GM12878 (cell line): ENCODE measurements at regions not wholly inside any gene's neighbourhood (a gene's known extent, or its start where the extent isn't known, plus 50 kb on each side); places are given as distances from the start of the nearest gene placed in this dataset.
A peak's percentile ranks its signal among the peaks of the same experiment; 100 is the strongest.

Source experiments
- ATAC-seq: fragments of 200-7000 bp; cut with Tn5 transposase; 3 replicates; pipeline ENCODE4 v1.9.1; 2020; ENCODE audit warnings: mild to moderate bottlenecking, moderate library complexity
- BruUV-seq: library from RNA; stranded (reverse); fragments of 400-500 nt; replicated peaks from 2 replicates; lab custom pipeline; 2021; lab: Mats Ljungman, UMichigan
- CTCF ChIA-PET: fragments of 300-600 bp; sonication (Branson Sonifier 250); formaldehyde crosslinking; extraction: SDS; loops from one replicate; lab custom pipeline; 2021; ENCODE audit warnings: inconsistent platforms; lab: Yijun Ruan, JAX
- POLR2A ChIA-PET: fragments of 350-600 bp; formaldehyde crosslinking; extraction: SDS; loops from one replicate; lab custom pipeline; 2021; ENCODE audit warnings: inconsistent platforms; lab: Charles Lee
- RAD21 ChIA-PET: fragments of 300-600 bp; sonication (Branson Sonifier 250); formaldehyde crosslinking; loops from one replicate; lab custom pipeline; 2023; ENCODE audit warnings: antibody characterized with exemption; ENCODE audit not compliant: unreplicated experiment; lab: Charles Lee
- SMC1A ChIA-PET: fragments of 300-600 bp; sonication (Branson Sonifier 250); formaldehyde crosslinking; loops from one replicate; lab custom pipeline; 2023; ENCODE audit not compliant: unreplicated experiment, uncharacterized antibody; lab: Charles Lee
- DNase-seq: peaks from one replicate; pipeline ENCODE4 v3.0.0-alpha.2; 2011; ENCODE audit warnings: low read depth, low spot score
- FAIRE-seq: peaks from 3 replicates; lab custom pipeline; 2011; peaks lifted over from hg19 to GRCh38; lab: Jason Lieb, UNC
- H2AFZ ChIP-seq: 2 replicates; pipeline ENCODE4 v1.6.0; 2011; ENCODE audit warnings: low read depth, low read length, control low read depth; ENCODE audit not compliant: control insufficient read depth
- H3K27ac ChIP-seq: 2 replicates; pipeline ENCODE4 v1.5.1; 2011; ENCODE audit warnings: control low read depth; ENCODE audit not compliant: control insufficient read depth, insufficient read depth
- H3K27me3 ChIP-seq, 2 experiments: replicated peaks in 1 of 2; 2 replicates each; pipeline versions ENCODE4 v1.6.0 to v1.6.1; 2011; ENCODE audit warnings: low read length in 1 of 2; ENCODE audit not compliant: control insufficient read depth in 2 of 2, insufficient read depth in 2 of 2
- H3K36me3 ChIP-seq, 2 experiments: 2 replicates each; pipeline ENCODE4 v1.5.1; 2011; ENCODE audit warnings: low read length in 1 of 2; ENCODE audit not compliant: control insufficient read depth in 2 of 2, insufficient read depth in 2 of 2
- H3K4me1 ChIP-seq: 2 replicates; pipeline ENCODE4 v1.6.1; 2011; ENCODE audit warnings: mild to moderate bottlenecking, low read length, moderate library complexity, mixed read lengths; ENCODE audit not compliant: control insufficient read depth, insufficient read depth
- H3K4me2 ChIP-seq: 2 replicates; pipeline ENCODE4 v1.6.0; 2011; ENCODE audit warnings: control low read depth; ENCODE audit not compliant: control insufficient read depth, insufficient read depth
- H3K4me3 ChIP-seq: fragments of 200-600 bp; sonication (generic); 2 replicates; pipeline ENCODE4 v1.5.1; 2016
- H3K79me2 ChIP-seq: 2 replicates; pipeline ENCODE4 v1.6.0; 2011; ENCODE audit warnings: low read length; ENCODE audit not compliant: control insufficient read depth, insufficient read depth
- H3K9ac ChIP-seq: 2 replicates; pipeline ENCODE4 v1.8.0; 2011; ENCODE audit warnings: low read length, control low read depth, mixed read lengths; ENCODE audit not compliant: control insufficient read depth, insufficient read depth
- H3K9me3 ChIP-seq: replicated peaks from 3 replicates; pipeline ENCODE4 v1.5.1; 2011; ENCODE audit warnings: mild to moderate bottlenecking, low read length; ENCODE audit not compliant: control insufficient read depth, insufficient read depth
- H4K20me1 ChIP-seq: 2 replicates; pipeline ENCODE4 v1.6.0; 2011; ENCODE audit not compliant: control insufficient read depth, insufficient read depth
- BCL11A ChIP-seq: IDR thresholded peaks from 2 replicates; pipeline ENCODE4 v1.6.1; 2011; ENCODE audit warnings: low read depth, low read length
- CBFB ChIP-seq: IDR thresholded peaks from 2 replicates; pipeline ENCODE4 v1.6.1; 2016; ENCODE audit warnings: antibody characterized with exemption, low read depth
- CHD2 ChIP-seq: IDR thresholded peaks from 2 replicates; pipeline ENCODE4 v1.6.1; 2011; ENCODE audit warnings: low read depth, low read length, improper control_type of control experiment, borderline replicate concordance
- CREM ChIP-seq: IDR thresholded peaks from 2 replicates; pipeline ENCODE4 v1.6.1; 2014; ENCODE audit warnings: antibody characterized with exemption, low read depth
- EGR1 ChIP-seq, 2 experiments: IDR thresholded peaks; 1 replicate in 1 of 2; 2 replicates in 1 of 2; pipeline ENCODE4 v1.6.1; 2011 to 2012; ENCODE audit warnings: low read depth in 2 of 2, low read length in 2 of 2, borderline replicate concordance in 1 of 2, mild to moderate bottlenecking in 1 of 2, moderate library complexity in 1 of 2
- EP300 ChIP-seq, 2 experiments: fragments of 150-350 bp in 1 of 2; IDR thresholded peaks; 2 replicates each; pipeline ENCODE4 v1.6.1; 2011 to 2012; ENCODE audit warnings: low read depth in 2 of 2, low read length in 2 of 2, borderline replicate concordance in 1 of 2, improper control_type of control experiment in 1 of 2, inconsistent platforms in 1 of 2; ENCODE audit not compliant: control insufficient read depth in 1 of 2
- FOXM1 ChIP-seq: IDR thresholded peaks from 2 replicates; pipeline ENCODE4 v1.6.1; 2012; ENCODE audit warnings: low read depth, mild to moderate bottlenecking, inconsistent platforms, low read length, moderate library complexity
- NFIC ChIP-seq: IDR thresholded peaks from 2 replicates; pipeline ENCODE4 v1.6.1; 2012; ENCODE audit warnings: low read depth, mild to moderate bottlenecking, inconsistent platforms, low read length, moderate library complexity
- RAD21 ChIP-seq: IDR thresholded peaks from 2 replicates; pipeline ENCODE4 v1.6.1; 2011; ENCODE audit warnings: mild to moderate bottlenecking, low read depth, low read length, moderate library complexity; ENCODE audit not compliant: insufficient read depth
- RUNX3 ChIP-seq: IDR thresholded peaks from 2 replicates; pipeline ENCODE4 v1.6.1; 2012; ENCODE audit warnings: low read length, inconsistent platforms
- SIN3A ChIP-seq: IDR thresholded peaks from 2 replicates; pipeline ENCODE4 v1.6.1; 2012; ENCODE audit warnings: low read depth, low read length, improper control_type of control experiment
- ZZZ3 ChIP-seq: IDR thresholded peaks from 2 replicates; pipeline ENCODE4 v1.6.1; 2011; ENCODE audit warnings: low read depth; ENCODE audit not compliant: control insufficient read depth, insufficient read length
- WGBS: methylation state at CpG from one replicate; pipeline ENCODE4 v1.1.6; 2016; ENCODE audit warnings: low lambda C conversion rate; ENCODE audit not compliant: insufficient replicate concordance, insufficient coverage; ENCODE audit errors: missing lambda C conversion rate; 5-methylcytosine and 5-hydroxymethylcytosine counted together
- in situ Hi-C: fragments of 300-500 bp; cut with MboI; formaldehyde crosslinking; loops from 9 replicates; pipeline ENCODE4 v1.14.3; 2018; ENCODE audit warnings: mixed read lengths
- intact Hi-C: fragments of 100-400 bp; cut with micrococcal nuclease; formaldehyde crosslinking; loops from one replicate; pipeline ENCODE4 v1.14.2; 2022; ENCODE audit not compliant: unreplicated experiment
- TF ChIP-seq, protein P1 (sequence below): fragments of 150-350 bp; IDR thresholded peaks from 2 replicates; pipeline ENCODE4 v1.6.1; 2014; ENCODE audit warnings: mild to moderate bottlenecking, low read depth, low read length
- TF ChIP-seq, protein P2 (sequence below): fragments of 450-650 bp; IDR thresholded peaks from 2 replicates; pipeline ENCODE4 v1.6.1; 2017; ENCODE audit warnings: mild to moderate bottlenecking, moderate library complexity
- TF ChIP-seq, protein P3 (sequence below): fragments of 450-650 bp; IDR thresholded peaks from 2 replicates; pipeline ENCODE4 v1.6.1; 2017; ENCODE audit warnings: low read depth, mild to moderate bottlenecking, moderate library complexity

DNA sequence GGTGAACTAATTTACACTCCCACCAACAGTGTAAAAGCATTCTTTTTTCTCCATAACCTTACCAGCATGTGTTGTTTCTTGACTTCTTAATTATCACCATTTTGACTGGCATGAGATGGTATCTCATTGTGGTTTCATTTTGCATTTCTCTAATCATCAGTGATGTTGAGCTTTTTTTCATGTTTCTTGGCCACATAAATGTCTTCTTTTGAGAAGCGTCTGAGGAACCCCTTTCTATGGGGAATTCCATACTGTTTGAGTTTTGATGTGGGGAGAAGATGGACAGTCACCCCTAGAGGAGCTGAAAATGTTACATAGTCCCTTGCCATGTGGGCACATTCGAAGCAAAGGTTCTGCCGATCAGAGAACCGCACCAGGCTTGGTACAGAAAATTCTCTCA lies 207.0 kb upstream of the SLC30A5 start (continued):
- TF ChIP-seq, protein P1, sequence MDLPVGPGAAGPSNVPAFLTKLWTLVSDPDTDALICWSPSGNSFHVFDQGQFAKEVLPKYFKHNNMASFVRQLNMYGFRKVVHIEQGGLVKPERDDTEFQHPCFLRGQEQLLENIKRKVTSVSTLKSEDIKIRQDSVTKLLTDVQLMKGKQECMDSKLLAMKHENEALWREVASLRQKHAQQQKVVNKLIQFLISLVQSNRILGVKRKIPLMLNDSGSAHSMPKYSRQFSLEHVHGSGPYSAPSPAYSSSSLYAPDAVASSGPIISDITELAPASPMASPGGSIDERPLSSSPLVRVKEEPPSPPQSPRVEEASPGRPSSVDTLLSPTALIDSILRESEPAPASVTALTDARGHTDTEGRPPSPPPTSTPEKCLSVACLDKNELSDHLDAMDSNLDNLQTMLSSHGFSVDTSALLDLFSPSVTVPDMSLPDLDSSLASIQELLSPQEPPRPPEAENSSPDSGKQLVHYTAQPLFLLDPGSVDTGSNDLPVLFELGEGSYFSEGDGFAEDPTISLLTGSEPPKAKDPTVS, result no peak
- TF ChIP-seq ZZZ3, result no peak
- no peak for TF ChIP-seq CHD2

GRCh38 chr5:68891718-68892117 lies 202.1 kb upstream of the SLC30A5 start:
- no peaks in the 10 kb centered on the region for H4K20me1 ChIP-seq
- no peaks in the 10 kb centered on the region for H3K36me3 ChIP-seq
- H3K9me3 ChIP-seq, result no peaks in the 10 kb centered on the region; the same call in 2 of the 3 replicates
- TF ChIP-seq ZZZ3, result no peak
- TF ChIP-seq RUNX3, result peak; percentile 89
- TF ChIP-seq CBFB, result 0 out of 2 replicates have a peak, but pooled peaks have one; percentile 27
- TF ChIP-seq, protein P2, sequence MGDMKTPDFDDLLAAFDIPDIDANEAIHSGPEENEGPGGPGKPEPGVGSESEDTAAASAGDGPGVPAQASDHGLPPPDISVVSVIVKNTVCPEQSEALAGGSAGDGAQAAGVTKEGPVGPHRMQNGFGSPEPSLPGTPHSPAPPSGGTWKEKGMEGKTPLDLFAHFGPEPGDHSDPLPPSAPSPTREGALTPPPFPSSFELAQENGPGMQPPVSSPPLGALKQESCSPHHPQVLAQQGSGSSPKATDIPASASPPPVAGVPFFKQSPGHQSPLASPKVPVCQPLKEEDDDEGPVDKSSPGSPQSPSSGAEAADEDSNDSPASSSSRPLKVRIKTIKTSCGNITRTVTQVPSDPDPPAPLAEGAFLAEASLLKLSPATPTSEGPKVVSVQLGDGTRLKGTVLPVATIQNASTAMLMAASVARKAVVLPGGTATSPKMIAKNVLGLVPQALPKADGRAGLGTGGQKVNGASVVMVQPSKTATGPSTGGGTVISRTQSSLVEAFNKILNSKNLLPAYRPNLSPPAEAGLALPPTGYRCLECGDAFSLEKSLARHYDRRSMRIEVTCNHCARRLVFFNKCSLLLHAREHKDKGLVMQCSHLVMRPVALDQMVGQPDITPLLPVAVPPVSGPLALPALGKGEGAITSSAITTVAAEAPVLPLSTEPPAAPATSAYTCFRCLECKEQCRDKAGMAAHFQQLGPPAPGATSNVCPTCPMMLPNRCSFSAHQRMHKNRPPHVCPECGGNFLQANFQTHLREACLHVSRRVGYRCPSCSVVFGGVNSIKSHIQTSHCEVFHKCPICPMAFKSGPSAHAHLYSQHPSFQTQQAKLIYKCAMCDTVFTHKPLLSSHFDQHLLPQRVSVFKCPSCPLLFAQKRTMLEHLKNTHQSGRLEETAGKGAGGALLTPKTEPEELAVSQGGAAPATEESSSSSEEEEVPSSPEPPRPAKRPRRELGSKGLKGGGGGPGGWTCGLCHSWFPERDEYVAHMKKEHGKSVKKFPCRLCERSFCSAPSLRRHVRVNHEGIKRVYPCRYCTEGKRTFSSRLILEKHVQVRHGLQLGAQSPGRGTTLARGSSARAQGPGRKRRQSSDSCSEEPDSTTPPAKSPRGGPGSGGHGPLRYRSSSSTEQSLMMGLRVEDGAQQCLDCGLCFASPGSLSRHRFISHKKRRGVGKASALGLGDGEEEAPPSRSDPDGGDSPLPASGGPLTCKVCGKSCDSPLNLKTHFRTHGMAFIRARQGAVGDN, result no peak
- TF ChIP-seq NFIC, result 0 out of 2 replicates have a peak, but pooled peaks have one; percentile 28
- no peak for TF ChIP-seq BCL11A
- TF ChIP-seq, protein P3, sequence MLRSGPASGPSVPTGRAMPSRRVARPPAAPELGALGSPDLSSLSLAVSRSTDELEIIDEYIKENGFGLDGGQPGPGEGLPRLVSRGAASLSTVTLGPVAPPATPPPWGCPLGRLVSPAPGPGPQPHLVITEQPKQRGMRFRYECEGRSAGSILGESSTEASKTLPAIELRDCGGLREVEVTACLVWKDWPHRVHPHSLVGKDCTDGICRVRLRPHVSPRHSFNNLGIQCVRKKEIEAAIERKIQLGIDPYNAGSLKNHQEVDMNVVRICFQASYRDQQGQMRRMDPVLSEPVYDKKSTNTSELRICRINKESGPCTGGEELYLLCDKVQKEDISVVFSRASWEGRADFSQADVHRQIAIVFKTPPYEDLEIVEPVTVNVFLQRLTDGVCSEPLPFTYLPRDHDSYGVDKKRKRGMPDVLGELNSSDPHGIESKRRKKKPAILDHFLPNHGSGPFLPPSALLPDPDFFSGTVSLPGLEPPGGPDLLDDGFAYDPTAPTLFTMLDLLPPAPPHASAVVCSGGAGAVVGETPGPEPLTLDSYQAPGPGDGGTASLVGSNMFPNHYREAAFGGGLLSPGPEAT, result 0 out of 2 replicates have a peak, but pooled peaks have one; percentile 30
- TF ChIP-seq EP300 (IDR thresholded peaks at IDR 0.05; ENCODE audit: borderline replicate concordance in 1 of 2, control insufficient read depth in 1 of 2, low read depth in 2 of 2, low read length in 2 of 2), result peak in 1 of 2 experiments; percentile 29; a peak in 2 of 4 replicates
- 0 out of 3 replicates have a peak, but pooled peaks of 1 of the 2 experiments have one; percentile 21 for TF ChIP-seq EGR1 (IDR thresholded peaks at IDR 0.05; ENCODE audit: borderline replicate concordance in 1 of 2, low read depth in 2 of 2, low read length in 2 of 2)
- no peak for TF ChIP-seq SIN3A
- peak; percentile 58; the same call in 1 of the 2 replicates for TF ChIP-seq FOXM1
- peak; percentile 29; the same call in 1 of the 2 replicates for TF ChIP-seq CREM
- peak; percentile 48 for TF ChIP-seq RAD21
- WGBS, result 3% methylated on average over 2 of the region's 2 CpGs
- H3K27ac ChIP-seq, result no peak overlapping the region
- DNase-seq, result peak; percentile 33
- SMC1A ChIA-PET, result no interaction called here
- H3K9ac ChIP-seq, result no peak overlapping the region
- H2AFZ ChIP-seq, result peak overlapping the region; percentile 13; the same call in 1 of the 2 replicates
- in situ Hi-C loops (no loop called here), intact Hi-C loops (loop anchor here (5.0 kb wide), 1 partner anchor 116 kb away; no protein-coding TSS in a partner anchor)
- FAIRE-seq, result peak; percentile 80
- H3K27me3 ChIP-seq, result no peaks in the 10 kb centered on the region; a peak in 1 of 4 replicates
- RAD21 ChIA-PET, result no interaction called here
- no TSS peak for BruUV-seq
- H3K4me1 ChIP-seq, result peaks cover 7% of the 10 kb centered on the region; the same call in 1 of the 2 replicates
- CTCF ChIA-PET, result no interaction called here
- no peaks in the 10 kb centered on the region for H3K79me2 ChIP-seq
- ATAC-seq, result peak; percentile 98
- H3K4me2 ChIP-seq, result peak overlapping the region; percentile 27; the same call in 1 of the 2 replicates
- H3K4me3 ChIP-seq, result no peak overlapping the region
- POLR2A ChIA-PET, result no interaction called here
